ENCODE measurements at regions not wholly inside any gene's neighbourhood (a gene's known extent, or its start where the extent isn't known, plus 50 kb on each side); places are given as distances from the start of the nearest gene placed in this dataset.

GRCh38 chr11:30730011-30730410 is 143.9 kb upstream of the MPPED2 start:
- Histone ChIP-seq H3K27me3 (no peaks in the 10 kb centered on the region), H3K9me3 (no peaks in the 10 kb centered on the region), H3K4me1 (no peaks in the 10 kb centered on the region), H3K27ac (no peak overlapping the region), H3K36me3 (no peaks in the 10 kb centered on the region), H3K4me3 (no peak overlapping the region)
- TF ChIP-seq CTCF (IDR thresholded peaks at IDR 0.05) = no peak
- TF ChIP-seq EP300 (IDR thresholded peaks at IDR 0.05) = no peak
- no peak for TF ChIP-seq POLR2A (IDR thresholded peaks at IDR 0.05)
- no peak for DNase-seq (ENCODE audit: low spot score in 2 of 2)
- 26 to 48% methylated on average over 1 of the region's 1 CpG for WGBS, 2 donors

GRCh38 chr11:30729187-30729713 is 143.1 kb upstream of the MPPED2 start:
- H3K4me3 ChIP-seq = no peak overlapping the region
- H3K36me3 ChIP-seq = no peaks in the 10 kb centered on the region
- H3K9me3 ChIP-seq = no peaks in the 10 kb centered on the region
- no peak for DNase-seq (ENCODE audit: low spot score in 2 of 2)
- no peaks in the 10 kb centered on the region for H3K4me1 ChIP-seq
- TF ChIP-seq EP300 (IDR thresholded peaks at IDR 0.05) (no peak), CTCF (IDR thresholded peaks at IDR 0.05) (no peak), POLR2A (IDR thresholded peaks at IDR 0.05) (no peak)
- no peaks in the 10 kb centered on the region for H3K27me3 ChIP-seq
- H3K27ac ChIP-seq = no peak overlapping the region
- 17 to 18% methylated on average over 1 of the region's 1 CpG for WGBS, 2 donors

- TF ChIP-seq CTCF (IDR thresholded peaks at IDR 0.05) (no peak), EP300 (IDR thresholded peaks at IDR 0.05) (no peak), POLR2A (IDR thresholded peaks at IDR 0.05) (no peak)
- DNase-seq (ENCODE audit: low spot score in 2 of 2) = no peak
- Histone ChIP-seq H3K9me3 (no peaks in the 10 kb centered on the region), H3K27me3 (no peaks in the 10 kb centered on the region), H3K36me3 (no peaks in the 10 kb centered on the region), H3K4me3 (no peak overlapping the region), H3K4me1 (no peaks in the 10 kb centered on the region), H3K27ac (no peak overlapping the region)
- 32 to 41% methylated on average over 2 of the region's 2 CpGs for WGBS, 2 donors
Observed at GRCh38 chr11:30725645-30726195, 139.6 kb upstream of the MPPED2 start.

- H3K4me1 ChIP-seq = no peaks in the 10 kb centered on the region
- no peak overlapping the region for H3K27ac ChIP-seq
- H3K4me3 ChIP-seq = no peak overlapping the region
- DNase-seq (ENCODE audit: low spot score in 2 of 2) = no peak
- TF ChIP-seq EP300 (IDR thresholded peaks at IDR 0.05) = no peak
- TF ChIP-seq POLR2A (IDR thresholded peaks at IDR 0.05) = no peak
- TF ChIP-seq CTCF (IDR thresholded peaks at IDR 0.05) = no peak
- no peaks in the 10 kb centered on the region for H3K9me3 ChIP-seq
- H3K27me3 ChIP-seq = no peaks in the 10 kb centered on the region
- no peaks in the 10 kb centered on the region for H3K36me3 ChIP-seq
Observed at GRCh38 chr11:30724274-30724673, 138.1 kb upstream of the MPPED2 start.

- no peak for DNase-seq (ENCODE audit: low spot score in 2 of 2)
- no peak for TF ChIP-seq CTCF (IDR thresholded peaks at IDR 0.05)
- no peak for TF ChIP-seq EP300 (IDR thresholded peaks at IDR 0.05)
- TF ChIP-seq POLR2A (IDR thresholded peaks at IDR 0.05) = no peak
- 82 to 90% methylated on average over 4 of the region's 4 CpGs for WGBS, 2 donors
Observed at GRCh38 chr11:30719371-30719770, 133.2 kb upstream of the MPPED2 start.

More at GRCh38 chr11:30719371-30719770, 133.2 kb upstream of the MPPED2 start:
- no peaks in the 10 kb centered on the region for H3K36me3 ChIP-seq
- no peak overlapping the region for H3K27ac ChIP-seq
- no peaks in the 10 kb centered on the region for H3K27me3 ChIP-seq
- H3K4me3 ChIP-seq = no peak overlapping the region
- H3K4me1 ChIP-seq = peaks cover 0 to 5% (median 0%) of the 10 kb centered on the region in 4 donors
- no peaks in the 10 kb centered on the region for H3K9me3 ChIP-seq

Measured in tibial nerve (tissue), 4 donors.